ENCODE measurements at regions not wholly inside any gene's neighbourhood (a gene's known extent, or its start where the extent isn't known, plus 50 kb on each side); places are given as distances from the start of the nearest gene placed in this dataset.

DNA sequence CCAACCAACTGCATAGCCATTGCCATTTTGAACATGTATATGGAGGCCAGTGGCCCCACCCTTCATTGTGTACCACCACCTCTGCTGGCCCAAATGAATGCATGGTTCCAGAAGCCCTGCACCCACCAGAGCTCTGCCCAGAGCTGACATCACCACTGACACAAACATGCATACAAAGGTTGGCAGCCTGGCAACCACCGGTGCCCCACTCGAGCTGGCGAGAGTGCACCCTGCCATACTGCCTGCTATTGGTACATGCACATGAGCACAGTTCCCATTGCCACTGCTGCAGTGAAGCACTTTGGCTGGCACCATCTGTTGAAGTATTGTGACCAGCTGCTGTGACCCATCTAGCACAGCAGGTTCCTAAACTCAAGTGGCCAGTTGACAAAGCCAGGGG is 1564.9 kb downstream of the OLFM4 start:
- H3K36me3 ChIP-seq: no peaks in the 10 kb centered on the region
- H3K27ac ChIP-seq: no peak overlapping the region
- no peaks in the 10 kb centered on the region for H3K27me3 ChIP-seq
- 97% methylated on average over 3 of the region's 3 CpGs for WGBS, 2 donors
- no peak for DNase-seq
- intact Hi-C loops (cut with DNase I): no loop called here
- no peak overlapping the region for H3K4me3 ChIP-seq
- H3K9me3 ChIP-seq: no peaks in the 10 kb centered on the region
- TF ChIP-seq, protein P1, sequence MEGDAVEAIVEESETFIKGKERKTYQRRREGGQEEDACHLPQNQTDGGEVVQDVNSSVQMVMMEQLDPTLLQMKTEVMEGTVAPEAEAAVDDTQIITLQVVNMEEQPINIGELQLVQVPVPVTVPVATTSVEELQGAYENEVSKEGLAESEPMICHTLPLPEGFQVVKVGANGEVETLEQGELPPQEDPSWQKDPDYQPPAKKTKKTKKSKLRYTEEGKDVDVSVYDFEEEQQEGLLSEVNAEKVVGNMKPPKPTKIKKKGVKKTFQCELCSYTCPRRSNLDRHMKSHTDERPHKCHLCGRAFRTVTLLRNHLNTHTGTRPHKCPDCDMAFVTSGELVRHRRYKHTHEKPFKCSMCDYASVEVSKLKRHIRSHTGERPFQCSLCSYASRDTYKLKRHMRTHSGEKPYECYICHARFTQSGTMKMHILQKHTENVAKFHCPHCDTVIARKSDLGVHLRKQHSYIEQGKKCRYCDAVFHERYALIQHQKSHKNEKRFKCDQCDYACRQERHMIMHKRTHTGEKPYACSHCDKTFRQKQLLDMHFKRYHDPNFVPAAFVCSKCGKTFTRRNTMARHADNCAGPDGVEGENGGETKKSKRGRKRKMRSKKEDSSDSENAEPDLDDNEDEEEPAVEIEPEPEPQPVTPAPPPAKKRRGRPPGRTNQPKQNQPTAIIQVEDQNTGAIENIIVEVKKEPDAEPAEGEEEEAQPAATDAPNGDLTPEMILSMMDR (IDR thresholded peaks at IDR 0.05): no peak
- TF ChIP-seq POLR2A (IDR thresholded peaks at IDR 0.05): no peak
- TF ChIP-seq POLR2AphosphoS5 (IDR thresholded peaks at IDR 0.05): no peak
- TF ChIP-seq EP300 (IDR thresholded peaks at IDR 0.05): no peak
- no peaks in the 10 kb centered on the region for H3K4me1 ChIP-seq

DNA sequence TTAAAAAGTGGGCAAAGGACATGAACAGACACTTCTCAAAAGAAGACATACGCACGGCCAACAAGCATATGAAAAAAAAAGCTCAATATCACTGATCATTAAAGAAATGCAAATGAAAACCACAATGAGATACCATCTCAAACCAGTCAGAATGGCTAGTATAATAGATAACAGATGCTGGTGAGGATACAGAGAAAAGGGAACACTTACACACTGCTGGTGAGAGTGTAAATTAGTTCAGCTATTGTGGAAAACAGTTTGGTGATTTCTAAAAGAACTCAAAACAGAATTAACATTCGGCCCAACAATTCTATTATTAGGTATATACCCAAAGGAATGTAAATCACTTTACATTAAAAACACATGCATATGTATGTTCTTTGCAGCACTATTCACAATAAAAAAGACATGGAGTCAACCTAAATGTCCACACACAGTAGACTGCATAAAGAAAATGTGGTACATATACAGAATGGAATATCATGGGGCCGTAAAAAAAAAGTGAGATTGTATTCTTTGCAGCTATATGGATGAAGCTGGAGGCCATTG is 1569.0 kb downstream of the OLFM4 start:
- Histone ChIP-seq H3K27me3 (no peaks in the 10 kb centered on the region), H3K9me3 (no peaks in the 10 kb centered on the region), H3K36me3 (no peaks in the 10 kb centered on the region), H3K4me1 (no peaks in the 10 kb centered on the region), H3K27ac (no peak overlapping the region), H3K4me3 (no peak overlapping the region)
- WGBS, 2 donors: 88% methylated on average over 4 of the region's 4 CpGs
- intact Hi-C loops (cut with DNase I): no loop called here
- TF ChIP-seq, protein P1 (IDR thresholded peaks at IDR 0.05): no peak
- TF ChIP-seq EP300 (IDR thresholded peaks at IDR 0.05): no peak
- no peak for TF ChIP-seq POLR2AphosphoS5 (IDR thresholded peaks at IDR 0.05)
- TF ChIP-seq POLR2A (IDR thresholded peaks at IDR 0.05): no peak
- DNase-seq: no peak

DNA sequence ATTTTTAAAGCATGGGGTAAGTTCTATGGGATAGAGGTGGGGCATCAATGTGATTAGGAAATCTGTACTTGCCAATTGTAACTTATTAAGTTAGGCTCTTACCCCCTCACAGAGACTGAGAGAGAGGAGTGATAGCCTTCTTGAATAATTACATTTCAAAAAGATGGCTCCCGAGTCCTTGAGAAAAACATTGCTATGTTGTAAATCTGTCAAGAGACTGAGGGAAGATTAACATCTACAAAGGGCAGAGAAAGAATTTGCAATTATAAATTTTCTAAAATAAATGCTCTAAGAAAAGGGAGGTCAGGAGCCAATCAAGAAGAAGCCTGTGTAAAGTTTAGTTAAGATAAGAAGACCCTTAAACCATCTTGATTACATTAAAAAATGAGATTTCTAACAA is 1570.8 kb downstream of the OLFM4 start:
- Histone ChIP-seq H3K36me3 (no peaks in the 10 kb centered on the region), H3K4me1 (no peaks in the 10 kb centered on the region), H3K27ac (no peak overlapping the region), H3K9me3 (no peaks in the 10 kb centered on the region), H3K4me3 (no peak overlapping the region), H3K27me3 (no peaks in the 10 kb centered on the region)
- 20 to 34% methylated on average over 1 of the region's 1 CpG for WGBS, 2 donors
- intact Hi-C loops (cut with DNase I): no loop called here
- TF ChIP-seq POLR2AphosphoS5 (IDR thresholded peaks at IDR 0.05): no peak
- TF ChIP-seq, protein P1 (IDR thresholded peaks at IDR 0.05): no peak
- TF ChIP-seq POLR2A (IDR thresholded peaks at IDR 0.05): no peak
- DNase-seq: no peak

DNA sequence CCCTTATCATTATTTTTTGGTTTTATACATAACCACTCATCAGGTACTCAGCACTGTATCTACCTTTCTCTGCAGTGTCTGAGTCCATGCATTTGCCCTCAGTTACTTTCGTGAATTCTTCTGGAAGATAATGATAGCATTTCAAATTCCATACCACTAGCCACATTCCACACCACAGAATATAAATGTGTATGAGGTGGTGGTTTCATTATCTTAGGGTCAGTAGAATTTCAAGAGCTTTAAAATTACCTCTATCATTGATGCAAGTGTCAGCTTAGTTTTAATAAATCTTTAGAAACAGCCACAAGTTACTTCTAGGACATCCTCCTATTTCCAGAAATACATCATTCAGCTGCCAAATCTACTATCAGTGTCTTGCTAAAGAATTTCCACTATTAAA is 1578.3 kb downstream of the OLFM4 start:
- no peaks in the 10 kb centered on the region for H3K27me3 ChIP-seq
- H3K27ac ChIP-seq: no peak overlapping the region
- intact Hi-C loops (cut with DNase I): no loop called here
- no peaks in the 10 kb centered on the region for H3K36me3 ChIP-seq
- H3K4me3 ChIP-seq: no peak overlapping the region
- no peaks in the 10 kb centered on the region for H3K9me3 ChIP-seq
- 81 to 92% methylated on average over 1 of the region's 1 CpG for WGBS, 2 donors
- no peak for DNase-seq
- TF ChIP-seq POLR2AphosphoS5 (IDR thresholded peaks at IDR 0.05): no peak
- TF ChIP-seq EP300 (IDR thresholded peaks at IDR 0.05): no peak
- no peak for TF ChIP-seq POLR2A (IDR thresholded peaks at IDR 0.05)
- TF ChIP-seq, protein P1 (IDR thresholded peaks at IDR 0.05): no peak
- H3K4me1 ChIP-seq: no peaks in the 10 kb centered on the region

DNA sequence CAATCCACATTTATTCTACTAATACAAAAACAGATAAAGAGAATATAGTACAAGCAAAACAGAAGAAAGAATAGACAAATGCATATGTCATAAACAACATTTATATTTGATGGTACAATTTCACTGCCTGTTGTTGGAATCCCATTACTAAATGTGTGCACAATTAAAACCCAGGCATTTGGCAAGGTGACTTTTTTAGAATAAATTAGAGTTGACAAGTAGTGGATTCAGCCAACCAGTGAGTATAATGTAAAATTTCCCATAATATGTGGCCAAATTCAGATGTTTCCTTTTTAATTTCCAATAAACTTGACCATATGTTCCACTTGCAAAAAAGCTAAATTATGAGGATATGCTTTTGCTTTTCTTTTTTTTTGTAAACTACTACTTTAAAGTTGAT is 1578.8 kb downstream of the OLFM4 start:
- H3K4me3 ChIP-seq: no peak overlapping the region
- H3K27ac ChIP-seq: no peak overlapping the region
- no peaks in the 10 kb centered on the region for H3K4me1 ChIP-seq
- no peak for TF ChIP-seq POLR2A (IDR thresholded peaks at IDR 0.05)
- TF ChIP-seq, protein P1 (IDR thresholded peaks at IDR 0.05): no peak
- no peak for TF ChIP-seq POLR2AphosphoS5 (IDR thresholded peaks at IDR 0.05)
- no peak for TF ChIP-seq EP300 (IDR thresholded peaks at IDR 0.05)
- no peak for DNase-seq
- no peaks in the 10 kb centered on the region for H3K27me3 ChIP-seq
- intact Hi-C loops (cut with DNase I): no loop called here
- no peaks in the 10 kb centered on the region for H3K36me3 ChIP-seq
- no peaks in the 10 kb centered on the region for H3K9me3 ChIP-seq

All from sigmoid colon (tissue), 6 donors.